ENCODE measurements at regions not wholly inside any gene's neighbourhood (a gene's known extent, or its start where the extent isn't known, plus 50 kb on each side); places are given as distances from the start of the nearest gene placed in this dataset.

- no peak for TF ChIP-seq POLR2A (IDR thresholded peaks at IDR 0.05)
- TF ChIP-seq CTCF (IDR thresholded peaks at IDR 0.05): no peak
Measured at GRCh38 chr4:23423540-23423939, 466.3 kb downstream of the PPARGC1A start.

Measured in uterus (tissue), 2 donors.